GM21360 (cell line): ENCODE measurements at regions not wholly inside any gene's neighbourhood (a gene's known extent, or its start where the extent isn't known, plus 50 kb on each side); places are given as distances from the start of the nearest gene placed in this dataset.

Experiments used
- ATAC-seq: cut with Tn5 transposase; IDR thresholded peaks from one replicate; pipeline ENCODE4 v1.9.1; 2021; ENCODE audit warnings: mild to moderate bottlenecking, moderate library complexity; ENCODE audit not compliant: unreplicated experiment

DNA sequence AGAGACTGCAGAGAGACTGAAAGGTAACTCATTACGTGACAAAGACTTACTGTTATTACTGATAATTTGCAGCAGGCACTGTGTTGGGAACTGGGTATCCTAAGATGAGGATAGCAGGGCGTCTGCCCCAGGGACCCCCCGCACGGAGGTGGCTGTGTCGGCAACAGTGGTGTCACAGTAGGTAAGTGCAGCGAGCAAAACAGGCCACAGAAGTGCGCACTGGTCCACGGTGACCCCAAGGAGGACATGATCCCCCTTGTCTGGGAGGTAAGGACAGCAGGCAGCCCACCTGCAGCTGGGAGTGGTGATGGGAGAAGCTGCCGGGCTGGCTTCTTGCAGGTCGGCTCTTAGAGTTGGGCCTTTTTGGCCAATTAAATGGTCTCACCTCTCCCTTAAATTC, 82.9 kb downstream of the FAM43A start:
- ATAC-seq: no peak

DNA sequence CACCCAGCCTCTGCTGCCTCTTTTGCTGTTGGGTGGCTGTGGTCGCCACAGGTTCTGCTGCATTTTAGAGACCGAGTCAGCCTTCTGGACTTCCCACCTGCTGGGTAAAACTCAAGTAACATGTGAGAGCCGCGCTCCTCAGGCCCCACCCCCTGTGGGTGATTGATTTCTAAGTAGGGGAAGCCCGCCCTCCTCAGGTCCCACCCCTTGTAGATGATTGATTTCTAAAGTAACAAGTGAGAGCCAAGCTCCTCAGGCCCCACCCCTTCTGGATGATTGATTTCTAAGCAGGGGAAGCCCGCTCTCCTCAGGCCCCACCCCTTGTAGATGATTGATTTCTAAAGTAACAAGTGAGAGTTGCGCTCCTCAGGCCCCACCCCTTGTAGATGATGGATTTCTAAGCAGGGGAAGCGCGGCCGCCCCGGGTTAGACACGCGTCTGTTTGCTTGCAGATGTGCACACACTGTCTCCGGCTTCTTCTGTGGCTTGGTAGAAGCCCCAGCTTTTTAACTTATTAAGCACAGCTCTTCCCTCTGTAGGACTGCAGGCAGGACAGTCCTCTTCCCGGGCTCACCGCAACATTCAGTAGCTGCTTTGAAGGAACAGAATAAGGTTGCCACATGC, 83.4 kb downstream of the FAM43A start:
- peak; percentile 93 for ATAC-seq

DNA sequence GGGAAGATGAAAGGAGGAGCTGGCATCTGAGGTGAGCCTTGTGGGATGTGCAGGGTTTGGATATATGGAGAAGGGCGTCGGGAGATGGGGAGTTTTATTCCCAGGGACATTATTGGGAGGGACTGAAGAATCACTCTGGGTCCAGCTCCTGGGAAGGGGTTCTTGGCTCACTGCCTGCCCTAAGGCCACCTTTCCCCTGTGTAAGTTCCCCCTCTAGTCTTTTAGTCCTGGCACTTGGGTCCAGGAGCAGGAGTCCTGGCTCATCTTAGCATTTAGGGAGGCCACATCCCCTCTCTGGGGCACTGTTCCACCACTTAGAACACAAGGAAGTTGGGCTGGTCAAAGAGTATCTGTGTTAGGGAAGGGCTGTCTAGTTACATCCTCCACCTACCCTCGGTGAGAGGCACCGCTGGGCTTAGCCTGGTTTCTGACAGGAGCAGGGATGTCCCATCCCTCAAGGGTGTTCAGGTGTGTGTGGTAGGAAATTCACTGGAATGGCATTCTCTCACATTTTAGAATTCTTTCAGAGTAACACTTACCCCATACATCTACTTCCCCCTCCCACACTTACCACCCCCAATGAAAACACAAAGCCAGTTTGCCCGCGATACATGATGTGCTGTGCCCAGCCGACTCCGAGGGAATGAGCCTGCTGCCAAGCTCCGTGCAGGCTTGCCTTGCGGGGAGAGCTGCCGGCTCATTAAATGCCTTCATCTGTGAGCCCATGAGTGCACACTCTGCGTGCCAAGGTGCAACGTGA, 86.7 kb downstream of the FAM43A start:
- no peak for ATAC-seq

DNA sequence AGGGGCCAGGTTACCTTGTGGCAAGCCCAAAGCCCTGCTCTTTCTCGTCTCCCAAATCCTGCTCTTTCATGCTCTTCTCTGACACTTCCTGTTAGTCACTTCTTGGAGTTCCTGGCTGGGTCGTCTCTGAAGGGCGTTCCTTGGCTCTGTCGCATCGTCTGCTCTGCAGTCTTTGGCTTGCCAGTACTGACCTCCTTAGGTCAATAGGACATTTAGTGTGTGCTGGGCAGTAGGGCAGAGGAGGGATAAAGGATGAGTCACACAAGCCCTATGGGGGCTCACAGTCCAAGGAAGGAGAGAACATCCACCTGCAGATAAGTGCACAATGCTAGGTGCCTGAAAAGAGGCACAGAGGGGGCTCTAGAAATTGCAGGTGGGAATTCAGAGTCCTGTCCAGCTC, 87.5 kb downstream of the FAM43A start:
- ATAC-seq: no peak

DNA sequence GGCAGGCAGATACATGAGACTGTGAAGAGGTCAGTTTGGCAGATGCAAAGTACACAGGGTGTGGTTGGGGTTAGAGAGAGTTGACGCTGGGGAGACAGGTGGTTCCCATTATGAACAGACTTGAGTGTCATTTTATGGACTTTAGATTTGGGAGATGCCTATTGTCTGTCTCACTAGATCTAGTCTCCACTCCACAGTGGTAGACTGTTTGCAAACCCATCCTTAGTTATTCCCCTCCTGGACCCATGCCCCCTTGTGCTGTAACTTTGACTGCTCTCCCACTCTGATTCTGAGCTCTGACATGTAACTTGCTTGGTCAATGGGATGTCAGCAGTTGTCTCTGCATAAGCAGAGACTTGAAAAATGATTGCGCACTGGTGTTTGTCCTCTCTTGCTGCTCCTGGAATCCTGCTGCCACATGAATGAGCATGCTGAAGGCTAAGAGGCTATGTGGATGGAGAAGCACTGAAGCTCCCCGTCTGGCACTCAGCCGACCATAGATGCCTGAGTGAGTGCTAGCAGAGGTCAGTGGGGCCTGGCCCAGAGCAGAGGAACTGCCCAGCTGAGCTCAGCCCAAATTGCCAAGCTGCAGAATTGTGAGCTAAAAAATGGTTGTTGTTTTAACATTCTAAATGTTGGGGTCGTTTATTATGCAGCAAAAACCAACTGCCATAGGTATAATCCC, 88.2 kb downstream of the FAM43A start:
- ATAC-seq: no peak

DNA sequence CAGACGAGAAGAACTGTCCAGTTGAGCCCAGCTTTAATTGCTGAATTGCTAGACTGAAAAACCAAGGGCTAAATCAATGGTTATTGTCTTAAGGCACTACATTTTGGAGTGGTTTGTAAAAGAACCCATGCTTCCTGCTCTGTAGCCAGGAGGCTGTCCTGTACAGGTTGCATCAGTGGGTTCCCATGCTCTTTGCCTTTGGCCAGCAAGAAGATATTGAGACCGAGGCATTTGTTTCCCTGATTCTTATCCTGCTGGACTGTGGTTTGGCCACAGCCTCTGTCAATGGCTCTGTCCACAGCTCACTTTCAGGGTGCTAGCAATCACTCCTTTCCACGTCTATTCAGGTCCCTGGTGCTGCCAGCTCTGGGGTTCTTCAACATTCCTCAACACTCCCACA, 89.6 kb downstream of the FAM43A start:
- ATAC-seq: no peak

DNA sequence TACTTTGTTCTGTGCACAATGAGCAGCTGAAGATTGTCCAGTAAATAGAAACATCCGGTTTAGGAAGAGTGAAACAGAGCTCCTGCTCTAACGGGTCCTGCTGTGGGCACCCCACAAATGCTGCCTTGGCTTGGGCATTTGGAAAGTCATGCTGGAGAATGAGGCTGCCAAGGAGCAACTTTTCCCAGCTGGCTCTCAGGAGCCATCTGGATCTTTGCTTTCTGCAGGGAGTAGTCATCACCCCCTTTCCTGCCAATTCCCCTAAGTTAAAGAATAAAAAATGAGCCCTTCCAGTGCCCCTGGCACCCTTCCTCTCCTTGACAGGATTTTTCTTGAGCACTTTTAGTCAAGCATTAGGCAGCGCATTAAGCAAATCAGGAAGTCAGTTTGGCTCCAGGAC, 90.0 kb downstream of the FAM43A start:
- ATAC-seq: no peak

DNA sequence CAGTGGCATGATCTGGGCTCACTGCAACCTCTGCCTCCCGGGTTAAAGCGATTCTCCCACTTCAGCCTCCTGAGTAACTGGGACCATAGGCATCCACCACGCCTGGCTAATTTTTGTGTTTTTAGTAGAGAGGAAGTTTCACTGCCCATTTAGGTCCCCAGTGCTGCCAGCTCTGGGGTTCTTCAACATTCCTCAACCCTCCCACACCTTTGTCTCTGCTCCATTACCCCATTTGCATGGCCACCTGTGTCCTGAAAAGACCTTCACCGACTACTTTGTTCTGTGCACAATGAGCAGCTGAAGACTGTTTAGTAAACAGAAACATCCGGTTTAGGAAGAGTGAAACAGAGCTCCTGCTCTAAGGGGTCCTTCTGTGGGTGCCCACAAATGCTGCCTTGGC, 92.0 kb downstream of the FAM43A start:
- no peak for ATAC-seq

DNA sequence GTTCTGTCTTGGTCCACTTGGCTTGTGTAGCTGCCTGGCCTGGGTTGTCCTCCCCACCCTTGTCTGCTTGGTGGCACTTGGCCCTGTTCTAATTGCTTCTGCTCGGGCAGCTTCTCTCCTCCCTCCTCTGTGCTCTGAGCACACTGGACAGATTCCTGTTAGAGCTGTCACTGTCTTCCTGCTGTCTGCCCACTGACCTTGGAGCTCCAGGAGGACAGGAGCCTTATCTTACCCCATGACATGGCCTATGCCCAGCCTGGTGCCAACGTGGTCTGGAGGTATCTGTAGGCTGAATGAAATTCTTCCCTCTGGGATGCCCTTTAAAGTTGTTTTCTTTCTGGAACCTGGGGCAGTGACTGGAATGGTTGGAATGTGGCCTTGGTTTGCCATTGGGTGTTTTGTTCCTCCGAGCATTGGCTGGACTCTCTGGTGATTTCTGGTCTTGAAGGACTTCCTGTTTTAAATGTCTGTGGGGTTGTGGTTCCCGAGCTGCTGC, 94.1 kb downstream of the FAM43A start:
- no peak for ATAC-seq

DNA sequence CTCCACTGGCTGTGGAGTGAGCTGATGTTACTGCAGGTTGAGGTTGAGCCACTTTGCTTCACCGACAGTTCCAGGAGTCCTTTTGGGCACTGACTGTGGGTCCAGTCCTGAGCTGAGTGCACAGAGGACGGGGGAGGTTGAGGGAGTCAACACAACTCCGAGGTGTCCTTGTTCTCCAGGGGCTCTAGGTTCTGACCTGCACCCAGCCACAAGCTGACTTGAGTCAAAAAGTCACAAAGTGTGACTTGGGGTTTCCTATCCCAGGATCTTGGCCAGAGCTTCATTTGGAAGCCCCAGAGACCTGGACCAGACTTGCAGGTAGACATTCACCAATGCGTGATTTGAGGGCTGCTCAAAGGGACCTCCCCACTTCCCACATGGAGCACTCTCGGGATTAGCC, 95.0 kb downstream of the FAM43A start:
- ATAC-seq: no peak

DNA sequence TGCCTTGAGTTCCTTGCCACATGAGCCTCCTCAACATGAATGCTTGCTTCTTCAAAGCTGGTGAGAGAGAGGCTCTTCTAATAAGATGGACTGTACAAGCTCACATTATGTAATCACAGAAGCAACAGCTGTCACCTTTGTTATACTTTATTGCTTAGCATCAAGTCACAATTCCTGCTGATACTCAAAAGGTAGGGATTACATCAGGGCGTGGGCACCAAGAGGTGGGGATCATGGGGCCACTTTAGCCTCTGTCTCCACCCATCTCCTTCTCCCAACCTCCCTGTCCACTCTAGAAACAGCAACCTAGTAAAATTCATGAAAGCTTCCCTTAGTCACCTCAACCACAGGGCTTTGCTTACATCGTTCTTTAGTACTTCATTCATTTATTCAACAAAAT, 95.9 kb downstream of the FAM43A start:
- no peak for ATAC-seq

DNA sequence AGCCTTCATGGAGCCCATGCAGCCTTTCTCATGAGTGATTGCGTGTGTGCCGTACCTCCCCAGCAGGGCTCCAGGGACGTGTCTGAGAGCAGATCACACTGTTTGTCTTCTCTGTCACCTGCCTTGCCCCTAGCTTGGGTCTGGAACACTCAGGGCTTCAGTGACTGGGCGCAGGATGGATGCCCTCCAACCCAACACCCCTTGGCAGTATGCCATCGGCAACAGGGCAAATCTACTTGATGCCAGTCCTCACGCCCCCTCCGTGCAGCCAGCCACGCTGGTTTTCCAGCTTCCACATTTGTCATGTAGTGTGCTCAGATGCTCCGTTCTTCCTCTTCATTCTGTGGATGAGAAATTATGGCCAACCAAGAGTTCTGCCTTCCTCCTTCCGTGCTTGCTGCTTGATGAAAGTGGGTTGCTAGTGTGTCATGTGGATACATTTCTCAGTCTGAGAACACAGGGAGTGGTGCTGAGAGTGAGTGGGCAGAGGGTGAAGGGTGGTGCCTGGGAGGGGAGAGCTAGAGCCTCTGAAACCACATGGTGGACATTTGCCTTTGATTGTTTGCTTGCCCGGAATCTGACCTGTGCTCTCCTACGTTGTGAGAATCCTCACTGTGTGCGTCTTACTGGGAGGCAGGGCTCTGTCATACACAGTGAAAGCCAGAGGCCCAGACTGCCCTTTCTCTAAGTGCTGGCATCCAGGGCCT, 97.2 kb downstream of the FAM43A start:
- no peak for ATAC-seq

DNA sequence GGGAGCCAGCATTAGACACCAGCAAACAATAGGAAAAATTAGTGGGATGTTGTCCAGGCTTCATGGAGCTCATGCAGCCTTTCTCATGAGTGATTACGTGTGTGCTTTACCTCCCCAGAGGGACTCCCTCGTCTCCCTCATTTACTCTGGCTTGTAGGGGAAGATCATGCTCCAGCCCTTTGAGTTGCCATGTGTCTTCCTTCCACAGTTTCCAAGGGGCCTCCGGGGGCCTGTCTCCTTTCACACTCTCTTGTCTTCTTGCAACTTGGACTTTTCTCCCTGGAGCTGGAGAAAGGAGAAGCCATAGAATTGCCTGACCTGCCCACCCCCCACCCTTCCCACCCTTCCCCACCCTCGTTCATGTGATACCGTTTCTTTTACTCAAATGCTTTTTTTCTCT, 98.7 kb downstream of the FAM43A start:
- no peak for ATAC-seq

DNA sequence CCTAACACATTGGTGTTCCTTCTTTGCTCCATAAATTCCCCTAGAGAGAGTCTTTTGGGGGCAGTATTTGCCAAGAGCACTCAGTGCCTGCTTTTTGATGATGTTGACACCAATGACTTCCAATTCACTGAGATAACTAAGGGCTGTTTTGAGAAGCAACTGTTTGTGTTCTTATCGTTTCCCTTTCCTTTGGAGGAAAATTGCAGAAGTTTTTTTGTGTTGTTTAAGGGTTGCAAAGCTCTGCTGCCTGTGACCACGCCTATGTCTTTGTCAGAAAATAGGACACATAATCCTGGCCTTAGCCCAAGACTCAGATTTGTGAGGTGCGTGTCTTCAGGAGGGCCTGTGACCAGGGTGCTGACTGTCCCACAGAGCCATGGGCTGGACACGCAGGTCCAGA, 99.6 kb downstream of the FAM43A start:
- ATAC-seq: no peak

DNA sequence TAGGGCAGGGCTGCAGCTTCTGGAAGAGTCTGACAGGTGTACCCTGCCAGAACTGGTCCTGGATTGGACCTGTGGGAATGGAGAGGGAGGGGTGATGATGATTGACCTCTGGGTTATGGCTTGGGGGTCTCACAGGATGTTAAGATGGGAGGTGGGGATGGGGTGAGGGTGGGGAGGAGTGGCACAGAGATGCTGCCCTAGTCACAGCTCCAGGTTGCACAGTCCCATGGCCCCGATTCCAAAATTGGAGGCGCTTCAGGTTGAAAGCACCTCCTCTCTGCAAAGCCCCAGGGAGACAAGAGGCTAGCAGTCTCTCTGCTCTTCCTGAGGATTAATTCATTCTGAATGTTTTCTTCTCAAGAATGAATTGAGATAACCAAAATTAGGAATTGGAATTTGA, 101.4 kb downstream of the FAM43A start:
- ATAC-seq: no peak

DNA sequence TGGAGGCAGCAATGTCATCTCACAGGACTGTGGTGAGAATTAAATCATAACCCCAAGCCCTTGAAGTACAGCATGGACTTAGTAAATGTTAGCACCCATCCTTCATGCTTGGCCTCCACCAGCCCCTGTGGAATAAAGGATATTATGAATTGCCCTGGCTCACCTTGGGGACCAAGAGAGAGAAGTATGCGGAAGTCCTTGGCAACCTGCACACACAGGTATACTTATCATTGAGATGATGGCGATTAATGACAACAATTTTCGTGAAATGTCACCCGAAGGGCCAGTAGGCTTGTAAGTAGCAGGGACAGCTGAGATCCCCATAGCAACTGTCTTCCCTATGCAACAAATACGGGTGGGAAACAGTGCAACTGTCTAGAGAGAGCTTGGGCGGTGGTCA, 102.0 kb downstream of the FAM43A start:
- ATAC-seq: no peak

DNA sequence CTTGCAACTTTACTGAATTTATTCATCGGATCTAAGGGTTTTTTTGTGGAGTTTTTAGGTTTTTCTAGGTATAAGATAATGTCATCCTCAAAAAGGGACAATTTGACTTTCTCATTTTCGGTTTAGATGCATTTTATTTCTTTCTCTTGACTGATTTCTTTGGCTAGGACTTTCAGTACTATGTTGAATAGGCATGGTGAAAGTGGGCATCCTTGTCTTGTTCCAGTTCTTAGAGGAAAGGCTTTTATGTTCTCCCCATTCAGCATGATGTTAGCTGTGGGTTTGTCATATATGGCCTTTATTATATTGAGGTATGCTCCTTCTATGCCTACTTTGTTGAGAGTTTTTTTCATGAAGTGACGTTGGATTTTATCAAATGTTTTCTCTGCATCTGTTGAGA, 106.7 kb downstream of the FAM43A start:
- ATAC-seq: no peak

DNA sequence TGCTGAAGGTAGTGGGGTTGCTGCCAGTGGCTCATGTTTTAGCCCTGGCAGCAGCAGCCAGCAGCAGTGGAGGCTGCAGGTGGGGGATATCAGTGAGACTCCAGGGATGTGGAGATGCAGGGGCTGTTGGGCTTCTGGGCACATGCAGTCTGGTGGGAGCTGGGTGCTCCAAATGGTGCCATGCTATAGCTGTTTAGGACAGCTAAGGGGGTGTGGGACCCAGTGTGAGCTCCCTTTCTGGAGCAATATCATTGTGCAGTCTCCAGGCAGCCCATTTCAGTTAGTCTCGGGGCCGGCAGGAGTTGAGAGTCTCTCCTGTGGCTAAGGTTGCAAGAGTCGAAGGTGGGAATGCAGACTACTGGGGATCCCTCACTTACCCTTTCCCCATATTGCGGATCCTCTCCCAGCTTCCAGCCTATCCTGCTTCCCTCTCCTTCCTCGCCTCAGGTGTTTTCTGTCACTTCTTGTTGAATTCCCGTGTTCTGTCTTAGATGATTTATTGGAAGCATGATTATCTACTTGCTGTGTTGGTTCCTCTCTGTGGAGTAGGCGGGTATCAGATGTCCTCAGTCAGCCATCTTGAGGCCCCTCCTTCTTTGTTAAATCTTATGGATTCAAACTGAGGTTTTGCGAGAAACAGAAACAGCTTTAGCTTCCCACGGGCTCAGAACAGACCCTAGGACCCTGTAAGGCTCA, 112.0 kb downstream of the FAM43A start:
- ATAC-seq: no peak

DNA sequence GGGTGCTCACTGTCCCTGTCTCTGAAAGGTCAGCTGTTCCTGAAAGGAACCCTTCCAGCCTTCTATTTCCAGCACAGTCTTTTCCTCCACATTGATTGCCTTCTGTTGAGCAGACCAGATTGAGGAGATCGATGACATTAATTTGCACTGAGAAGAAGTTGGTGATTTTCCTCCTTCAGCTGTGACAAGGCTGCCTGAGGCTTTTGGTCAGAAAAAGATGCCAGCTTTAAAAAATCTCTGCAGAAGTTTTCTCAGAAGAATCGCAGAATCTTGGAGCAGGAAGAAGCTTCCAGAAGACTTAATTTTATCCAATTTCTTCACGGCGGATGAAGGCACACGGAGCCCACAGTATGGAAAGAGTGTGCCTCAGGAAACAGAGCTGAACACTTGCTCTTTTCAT, 112.8 kb downstream of the FAM43A start:
- ATAC-seq: no peak

DNA sequence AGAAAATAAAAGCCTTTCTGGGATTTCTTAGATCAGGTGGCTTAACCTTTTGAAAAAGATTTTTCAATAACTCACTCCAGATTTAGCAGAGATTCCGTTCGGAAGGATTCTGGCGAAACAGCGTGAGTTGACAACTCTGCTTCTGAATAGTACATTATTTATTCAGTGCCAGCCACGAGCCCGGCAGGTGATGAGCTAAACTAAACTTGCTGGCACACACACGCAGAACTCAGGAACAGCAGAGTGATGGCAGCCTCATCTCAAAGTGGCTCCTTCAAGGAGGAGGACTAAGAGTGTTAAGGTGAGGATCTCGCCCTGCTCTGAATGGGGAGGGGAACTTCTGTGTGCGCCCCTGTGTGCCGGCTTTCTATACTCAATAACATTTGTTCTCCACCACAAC, 114.3 kb downstream of the FAM43A start:
- no peak for ATAC-seq
